GM18499 (cell line): ENCODE measurements at regions not wholly inside any gene's neighbourhood (a gene's known extent, or its start where the extent isn't known, plus 50 kb on each side); places are given as distances from the start of the nearest gene placed in this dataset.

ENCODE experiments used
- ATAC-seq: cut with Tn5 transposase; IDR thresholded peaks from one replicate; pipeline ENCODE4 v1.9.1; 2021; ENCODE audit warnings: moderate number of reproducible peaks; ENCODE audit not compliant: insufficient read depth, unreplicated experiment

DNA sequence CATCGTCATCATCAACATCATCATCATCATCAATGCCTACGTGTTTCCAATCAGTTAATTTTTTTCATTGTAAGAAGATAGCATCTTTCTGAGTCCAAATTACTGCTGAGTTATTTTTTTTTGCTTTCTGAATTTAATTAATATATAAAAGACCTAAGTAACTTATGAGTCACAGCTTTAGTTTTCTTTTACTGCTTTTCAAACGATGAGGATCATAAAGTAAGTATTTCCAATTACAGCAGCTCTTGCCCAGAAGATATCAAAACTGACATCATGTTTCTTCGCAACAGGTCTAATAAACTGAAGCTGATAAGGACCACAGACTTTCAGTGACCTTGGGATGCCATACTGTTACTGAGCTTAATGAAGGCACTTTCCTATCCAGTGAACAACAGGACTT, 442.2 kb downstream of the DSEL start:
- ATAC-seq, result no peak

DNA sequence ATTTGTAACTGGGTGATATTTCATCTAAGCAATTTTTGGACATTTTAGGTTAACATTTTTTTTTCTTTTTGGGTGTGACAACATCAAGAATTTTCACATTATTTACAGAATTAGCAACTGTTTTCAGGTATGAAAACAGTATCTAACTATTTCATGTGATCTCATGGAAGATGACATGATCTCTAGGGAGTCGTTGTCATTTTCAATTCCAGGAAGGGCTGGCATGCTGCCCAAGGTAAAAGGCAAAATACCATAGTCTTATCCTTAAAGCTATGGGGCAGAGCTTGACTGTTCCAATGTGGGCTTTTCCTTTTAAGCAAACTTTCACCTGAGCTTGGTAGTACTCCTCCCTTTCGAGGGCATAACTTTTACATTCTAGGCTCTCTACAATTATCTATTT, 443.7 kb downstream of the DSEL start:
- ATAC-seq, result no peak

DNA sequence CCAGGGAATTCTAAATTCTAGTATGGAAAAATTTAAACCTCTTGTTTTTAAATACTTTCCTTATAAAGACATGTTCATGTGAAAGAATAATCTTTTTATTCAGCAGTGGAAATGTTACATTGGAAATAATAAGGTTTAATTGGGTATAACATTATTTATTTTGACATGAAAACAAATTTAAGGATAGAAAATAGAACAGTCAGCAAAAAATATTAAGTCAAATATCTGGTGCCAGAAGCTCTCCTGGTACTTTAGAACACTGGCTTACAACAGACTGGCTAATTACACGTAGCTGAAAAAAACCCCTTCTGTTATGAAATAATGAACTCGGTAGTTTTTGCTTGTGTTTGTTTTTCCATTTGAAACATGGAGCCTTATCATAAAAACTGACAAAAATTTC, 447.9 kb downstream of the DSEL start:
- no peak for ATAC-seq

DNA sequence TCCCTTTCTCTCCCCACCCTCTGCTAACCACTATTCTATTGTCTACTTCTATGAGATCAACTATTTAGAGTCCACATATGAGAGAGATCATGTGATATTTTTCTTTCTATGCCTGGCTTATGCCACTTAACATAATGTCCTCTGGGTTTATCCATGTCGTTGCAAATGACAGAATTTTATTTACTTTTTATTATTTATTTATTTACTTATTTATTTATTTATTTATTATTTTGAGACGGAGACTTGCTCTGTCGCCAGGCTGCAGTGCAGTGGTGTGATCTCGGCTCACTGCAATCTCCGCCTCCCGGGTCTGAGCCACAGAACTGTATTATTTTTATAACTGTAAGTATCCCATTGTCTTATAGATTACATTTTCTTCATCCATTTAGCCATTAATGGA, 443.4 kb upstream of the CDH19 start:
- no peak for ATAC-seq

DNA sequence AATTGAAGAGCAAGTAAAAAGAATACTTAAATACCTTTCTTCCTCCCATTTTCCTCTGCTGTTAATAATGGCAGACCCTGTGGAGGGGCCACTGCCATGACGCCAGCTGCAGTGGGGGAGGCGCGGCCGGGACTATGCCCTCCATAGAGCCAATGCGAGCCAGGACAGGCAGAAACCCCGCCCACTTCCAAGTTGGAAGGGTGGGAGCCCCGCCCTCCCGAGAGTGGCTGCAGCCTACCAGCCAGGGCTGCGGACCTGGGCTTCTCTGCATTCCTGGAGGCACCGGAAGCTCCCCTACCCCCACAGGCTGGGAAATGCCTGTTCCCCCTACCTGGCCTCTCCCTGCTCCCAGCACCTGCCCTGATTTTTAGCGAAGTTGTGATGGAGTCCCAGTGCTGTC, 439.4 kb upstream of the CDH19 start:
- no peak for ATAC-seq

DNA sequence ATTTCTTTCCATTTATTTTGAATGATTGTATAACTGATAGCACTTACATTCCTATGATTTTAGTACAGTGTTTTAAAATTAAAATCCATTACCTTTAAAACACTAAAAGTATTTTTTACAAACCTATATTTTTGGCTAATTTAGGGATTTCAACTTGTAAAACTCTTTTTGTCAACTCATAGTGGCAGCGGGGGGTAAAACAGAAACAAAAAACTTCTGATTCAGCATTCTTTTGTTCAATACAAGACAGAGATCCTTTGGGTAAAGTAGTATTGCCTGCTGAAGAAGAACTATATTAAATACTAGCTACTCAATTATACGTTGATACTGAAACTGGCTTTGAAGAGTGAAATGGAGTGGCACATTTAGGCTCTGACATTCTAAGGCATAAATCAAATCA, 437.4 kb upstream of the CDH19 start:
- ATAC-seq, result no peak

DNA sequence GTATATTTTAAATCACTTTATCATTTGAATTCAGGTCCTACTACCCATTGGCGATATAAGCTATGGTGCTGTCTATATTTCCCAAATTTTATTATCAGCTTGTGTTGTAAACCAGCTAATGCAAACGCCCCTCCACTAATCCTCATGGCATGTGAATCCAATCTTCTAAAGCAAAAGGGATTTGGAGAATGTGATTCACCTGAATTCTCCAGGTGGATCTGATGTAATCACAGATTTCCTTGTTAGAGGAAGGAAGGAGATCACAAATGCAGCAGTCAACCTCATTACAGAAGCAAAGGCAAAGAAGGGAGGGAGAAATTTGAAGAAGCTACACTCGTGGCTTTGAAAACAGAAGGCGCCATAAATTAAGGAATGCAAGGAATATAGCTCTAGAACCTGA, 431.1 kb upstream of the CDH19 start:
- no peak for ATAC-seq

DNA sequence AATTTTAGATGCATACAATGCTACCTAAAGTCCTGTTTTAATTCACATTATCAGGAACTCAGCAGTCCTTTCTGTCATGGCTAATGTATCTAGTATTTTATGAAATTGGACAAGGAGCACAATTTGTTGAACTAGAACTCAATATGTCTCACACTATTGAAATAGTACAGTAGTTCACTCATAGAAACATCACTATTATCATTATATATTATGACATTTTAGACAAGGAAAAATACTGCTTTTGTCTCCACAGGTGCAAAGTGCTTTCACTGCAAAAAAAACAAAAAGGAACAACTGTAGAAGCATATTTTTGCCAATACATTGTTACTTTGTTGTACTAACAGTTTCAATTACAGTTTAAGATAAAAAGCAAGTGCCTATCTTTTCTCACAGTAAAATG, 419.2 kb upstream of the CDH19 start:
- ATAC-seq, result no peak

DNA sequence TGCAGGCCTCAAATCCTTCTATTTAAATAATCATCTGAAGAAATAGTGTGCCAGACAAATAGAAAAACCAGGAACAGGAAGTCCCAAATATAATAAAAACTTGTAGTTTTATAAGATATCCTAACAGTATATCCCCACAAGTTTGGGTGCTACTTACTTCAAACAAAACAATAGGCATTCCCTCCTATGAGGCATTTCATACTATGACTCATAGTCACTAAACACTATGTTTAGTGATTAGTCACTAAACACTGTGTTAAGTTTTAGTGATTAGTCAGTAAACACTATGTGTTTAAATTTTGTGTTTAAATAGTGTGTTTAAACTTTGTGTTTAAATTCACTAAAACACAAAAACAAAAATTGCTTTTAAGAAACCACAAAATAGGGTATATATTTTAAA, 407.0 kb upstream of the CDH19 start:
- no peak for ATAC-seq

DNA sequence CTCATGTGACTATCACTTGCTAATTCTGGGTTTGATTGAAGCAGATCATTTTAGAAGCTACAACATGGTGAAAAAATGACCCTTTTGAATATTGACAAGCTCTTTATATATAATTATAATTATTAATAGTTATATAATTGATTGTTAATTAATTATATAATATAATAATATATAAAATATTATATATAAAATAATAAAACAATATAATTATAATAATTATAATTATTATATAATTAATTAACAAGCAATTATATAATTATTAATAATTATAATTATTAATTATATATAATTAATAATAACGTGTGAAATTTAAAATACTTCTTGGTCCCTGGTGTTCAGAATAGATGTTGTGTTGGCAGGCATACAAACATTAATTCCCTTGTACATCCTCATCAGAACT, 404.1 kb upstream of the CDH19 start:
- no peak for ATAC-seq

DNA sequence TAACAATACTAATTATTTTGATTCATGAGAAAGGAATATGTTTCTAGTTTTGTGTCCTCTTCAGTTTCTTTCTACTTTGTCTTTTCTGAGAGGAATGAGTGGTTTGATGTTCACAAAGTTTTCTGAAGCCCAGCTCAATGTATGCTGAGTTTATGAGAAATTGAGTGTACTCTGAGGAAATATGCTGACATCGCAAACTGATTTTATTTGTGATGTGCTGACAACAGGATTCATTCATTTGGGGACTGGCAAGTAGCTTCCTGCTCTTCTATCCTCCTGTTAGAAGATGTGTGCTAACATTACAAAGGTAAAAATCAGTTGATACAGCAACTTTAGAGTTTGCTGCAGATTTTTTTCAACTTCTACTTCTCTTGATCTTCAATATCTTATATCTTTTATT, 403.2 kb upstream of the CDH19 start:
- no peak for ATAC-seq

DNA sequence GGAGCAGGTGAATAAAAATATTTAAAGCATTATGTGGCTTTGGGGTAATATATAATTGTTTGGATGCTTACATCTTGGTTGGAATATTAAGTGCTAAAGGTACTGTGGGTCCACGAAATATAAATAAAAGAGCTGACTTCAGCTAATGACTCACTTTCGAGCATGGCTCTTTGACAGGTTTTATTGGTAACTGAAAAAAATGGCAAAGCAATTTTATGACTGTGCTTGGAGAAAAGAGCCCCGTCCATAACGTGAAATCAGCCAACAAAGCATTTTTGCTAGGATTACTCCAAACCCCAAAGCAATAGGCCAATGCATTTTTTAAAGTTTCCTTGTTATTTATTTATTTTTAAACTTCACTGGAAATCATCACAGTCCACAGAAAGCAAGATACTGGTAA, 397.2 kb upstream of the CDH19 start:
- ATAC-seq, result no peak

DNA sequence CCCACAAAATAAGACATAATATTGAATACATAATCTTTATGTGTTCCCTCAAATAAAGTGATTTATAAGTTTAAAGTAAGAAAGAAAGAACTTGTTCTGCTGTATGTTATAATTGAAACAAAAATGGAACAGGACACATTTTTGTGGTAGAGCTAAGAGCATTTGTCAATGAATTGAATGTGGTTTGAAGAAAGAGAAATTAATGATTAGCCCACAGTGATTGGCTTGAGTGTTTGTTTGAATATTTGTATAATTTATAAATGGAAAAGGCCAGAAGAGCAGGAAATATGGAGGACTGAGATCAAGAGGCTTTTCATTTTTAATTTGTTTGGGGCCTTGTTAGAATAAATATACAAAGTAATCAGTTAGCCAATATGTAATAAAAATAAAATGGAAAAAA, 395.1 kb upstream of the CDH19 start:
- ATAC-seq, result no peak

DNA sequence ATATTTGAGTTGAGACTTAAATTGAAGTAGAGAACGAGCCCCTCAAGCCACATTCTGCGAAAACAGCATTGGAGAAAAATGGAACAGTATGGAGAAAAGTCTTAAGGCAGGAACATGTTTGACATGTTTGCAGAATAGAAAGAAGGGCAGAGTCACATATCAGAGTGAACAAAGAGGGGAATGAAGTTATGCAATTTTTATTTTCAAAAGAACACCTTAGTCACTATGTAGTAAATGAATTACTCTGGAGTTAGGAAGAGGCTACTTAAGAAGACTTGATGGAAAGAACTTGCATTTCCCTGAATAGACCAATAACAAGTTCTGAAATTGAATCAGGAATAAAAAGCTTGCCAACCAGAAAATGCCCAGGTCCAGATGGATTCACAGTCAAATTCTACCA, 391.4 kb upstream of the CDH19 start:
- no peak for ATAC-seq

DNA sequence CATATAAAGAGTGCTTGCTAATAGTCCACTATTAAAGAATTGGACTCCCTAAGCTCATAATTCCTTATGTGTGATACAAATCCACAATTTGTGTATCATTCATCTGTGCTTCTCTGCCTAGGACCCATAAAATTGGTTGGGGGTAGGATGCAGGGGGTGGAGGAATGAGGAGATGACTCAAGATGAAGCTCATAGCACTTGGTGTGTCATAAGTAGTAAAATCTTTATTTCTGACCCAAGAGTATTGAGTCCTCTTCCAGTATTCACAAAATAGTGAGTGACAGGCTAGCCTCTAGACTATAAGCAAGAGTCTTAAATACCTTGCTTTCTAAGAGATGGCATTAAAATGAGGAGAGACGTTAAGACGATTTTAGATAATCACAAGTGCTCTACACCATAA, 390.9 kb upstream of the CDH19 start:
- ATAC-seq, result no peak

DNA sequence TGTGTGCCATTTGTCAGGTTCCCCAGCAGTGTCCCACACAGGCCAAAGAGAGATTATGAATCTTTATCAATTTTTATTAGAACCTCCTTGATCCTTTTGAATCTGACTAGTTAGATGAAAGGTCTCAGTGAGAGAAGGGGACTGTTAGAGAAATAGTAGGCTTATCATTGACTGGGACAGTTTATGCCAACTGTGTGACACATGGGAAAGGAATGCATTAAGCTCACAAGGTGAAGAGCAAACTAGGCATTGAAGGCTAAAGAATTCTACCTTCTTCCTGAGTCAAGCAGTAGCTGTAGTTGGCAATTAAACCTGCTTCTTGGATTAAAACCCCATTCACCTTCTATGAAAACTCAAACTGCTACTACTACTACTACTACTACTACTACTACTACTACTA, 389.6 kb upstream of the CDH19 start:
- no peak for ATAC-seq

DNA sequence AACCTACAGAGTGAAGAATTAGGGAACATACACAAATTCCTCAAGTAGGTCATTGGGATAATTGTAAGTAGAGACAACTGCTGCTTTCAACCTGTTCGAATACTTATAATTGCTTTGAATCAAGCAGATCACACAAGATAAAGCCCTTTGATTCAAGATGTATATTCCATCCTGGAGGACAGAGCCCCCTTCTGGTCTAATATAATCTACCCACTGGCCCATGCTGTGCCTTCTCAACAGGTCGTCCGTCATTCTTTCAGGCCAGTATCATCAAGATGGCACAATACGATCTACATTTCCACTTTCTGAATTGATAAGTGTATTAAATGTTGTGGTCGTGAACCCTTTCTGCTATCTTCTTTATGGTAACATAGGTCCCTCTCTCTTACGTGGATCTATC, 387.0 kb upstream of the CDH19 start:
- ATAC-seq, result no peak

DNA sequence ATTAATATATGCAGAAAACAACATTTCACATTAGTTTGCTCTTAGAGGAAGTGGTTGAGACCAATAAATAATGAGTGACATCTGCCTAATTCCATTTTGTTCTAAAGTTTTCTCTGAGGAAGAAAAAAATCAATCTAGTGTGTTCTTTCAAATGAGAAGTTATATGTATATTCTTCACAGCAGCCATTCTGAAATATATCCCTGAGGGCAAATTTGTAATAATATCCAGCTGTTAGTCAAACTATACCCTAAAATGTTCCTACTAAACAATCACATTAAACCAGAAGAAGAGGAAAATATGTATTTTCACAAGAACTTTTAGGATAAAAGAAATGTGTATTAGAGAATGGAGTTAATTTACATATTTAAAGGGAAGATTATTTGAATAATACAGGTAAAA, 375.1 kb upstream of the CDH19 start:
- no peak for ATAC-seq

DNA sequence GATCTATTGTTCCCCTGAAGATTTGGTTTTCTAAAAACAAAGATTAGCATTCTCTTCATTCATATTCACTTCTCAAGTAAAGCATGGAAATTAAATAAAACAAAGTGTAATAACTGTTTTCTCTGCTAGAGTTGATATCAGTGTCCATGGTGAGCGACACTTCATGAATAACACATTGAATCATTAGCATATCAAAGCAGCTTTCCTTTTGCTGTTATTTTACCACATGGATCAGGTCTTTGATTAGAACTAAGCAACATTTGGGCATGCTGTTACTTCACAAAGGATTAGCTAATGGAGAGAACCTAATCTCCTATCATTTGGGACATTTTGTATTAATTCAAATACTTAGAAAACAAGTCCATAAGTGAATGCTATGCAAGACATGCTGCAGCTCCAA, 368.8 kb upstream of the CDH19 start:
- no peak for ATAC-seq

DNA sequence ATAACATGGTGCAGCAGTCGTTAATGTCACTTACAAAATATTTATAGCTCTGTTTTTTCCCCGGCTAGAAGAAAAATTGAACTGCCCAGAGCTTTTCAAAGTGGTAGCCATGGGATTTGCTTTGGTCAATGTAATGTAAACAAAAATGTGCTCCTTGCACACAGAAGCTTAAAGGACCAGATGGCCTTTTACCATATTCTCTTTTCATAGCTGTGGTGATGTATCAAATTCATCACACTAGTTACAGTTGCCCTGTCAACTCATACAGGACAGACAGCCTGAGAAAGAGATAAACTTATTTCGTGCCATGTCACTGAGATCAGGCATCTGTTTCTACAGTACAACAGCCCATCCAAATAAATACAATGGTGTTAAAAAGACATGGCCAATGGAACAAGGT, 368.1 kb upstream of the CDH19 start:
- no peak for ATAC-seq

DNA sequence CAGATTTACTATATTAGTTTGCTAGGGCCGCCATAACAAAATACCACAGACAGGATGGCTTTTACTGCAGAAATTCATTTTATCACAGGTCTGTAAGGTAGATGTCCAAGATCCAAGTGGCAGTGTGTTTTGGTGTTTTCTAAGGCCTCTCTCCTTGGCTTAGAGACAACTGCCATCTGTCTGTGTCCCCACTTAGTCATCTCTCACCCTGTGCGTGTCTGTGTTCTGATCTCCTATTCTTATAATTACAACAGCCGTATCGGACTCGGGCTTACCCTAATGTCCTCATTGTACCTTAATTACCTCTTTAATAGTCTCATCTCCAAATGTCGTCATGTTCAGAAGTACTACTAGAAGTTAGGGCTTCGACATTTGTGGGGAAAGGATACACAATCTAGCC, 362.3 kb upstream of the CDH19 start:
- ATAC-seq, result no peak

DNA sequence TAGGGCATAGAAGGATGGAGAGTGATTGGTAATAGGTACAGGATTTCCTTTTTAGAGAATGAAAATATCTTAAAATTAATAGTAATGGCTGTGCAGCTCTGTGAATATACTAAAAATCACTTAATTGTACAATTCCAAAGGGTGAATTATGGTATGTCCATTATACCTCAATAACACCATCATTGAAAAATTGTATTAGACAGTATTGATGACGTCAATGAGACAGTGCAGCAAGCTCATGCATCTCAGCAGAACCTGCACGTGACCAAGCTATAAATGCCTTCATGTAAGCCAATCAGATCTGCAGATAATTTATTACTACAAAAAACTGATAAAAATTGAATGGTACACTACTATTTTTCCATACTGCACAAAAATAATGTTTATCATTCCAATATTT, 354.4 kb upstream of the CDH19 start:
- ATAC-seq, result no peak

DNA sequence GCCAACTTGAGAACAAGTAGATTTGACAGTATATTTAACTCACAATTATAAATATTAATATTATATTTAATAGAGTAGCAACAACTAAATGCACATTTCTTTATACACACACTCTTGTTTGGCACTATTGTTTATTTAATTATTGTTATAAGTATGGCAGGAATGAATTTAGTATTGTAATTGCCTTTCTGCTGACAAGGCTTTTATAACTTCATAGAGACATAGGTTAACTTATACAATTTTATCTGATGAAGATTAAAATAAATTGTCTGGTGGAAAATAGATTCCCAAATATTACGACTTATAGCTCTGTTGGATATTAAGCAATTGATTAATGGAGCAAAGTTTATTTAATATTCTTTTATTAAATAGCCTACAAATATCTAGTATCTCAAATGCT, 347.9 kb upstream of the CDH19 start:
- ATAC-seq, result no peak

DNA sequence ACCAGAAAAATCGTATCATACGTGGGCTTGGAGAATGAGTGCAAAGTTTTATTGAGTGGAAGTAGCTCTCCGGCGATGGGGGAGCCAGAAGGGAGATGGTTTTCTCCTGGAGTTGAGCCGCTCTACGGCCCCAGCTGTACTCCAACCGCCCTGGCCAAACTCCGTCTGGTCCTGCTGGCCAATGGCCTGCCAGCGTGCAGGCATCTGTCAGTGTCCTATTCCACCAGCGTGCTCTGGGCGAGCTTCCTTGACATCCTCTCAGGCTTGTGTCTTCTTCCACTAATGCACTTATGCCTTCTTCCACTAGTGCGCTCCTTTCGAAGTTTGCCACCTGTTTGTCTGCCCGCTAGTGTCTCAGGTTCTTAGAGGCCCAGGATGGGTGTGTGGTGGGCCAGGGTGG, 345.5 kb upstream of the CDH19 start:
- ATAC-seq, result no peak
